MCF 10A (cell line): ENCODE measurements at regions not wholly inside any gene's neighbourhood (a gene's known extent, or its start where the extent isn't known, plus 50 kb on each side); places are given as distances from the start of the nearest gene placed in this dataset.

Source experiments
- BruUV-seq: library from RNA; stranded (reverse); fragments of 400-500 nt; replicated peaks from 2 replicates; lab custom pipeline; 2021; lab: Mats Ljungman, UMichigan
- CTCF ChIA-PET: fragments of 300-600 bp; sonication (Branson Sonifier 250); formaldehyde crosslinking; extraction: SDS; loops from one replicate; lab custom pipeline; 2021; ENCODE audit warnings: antibody characterized with exemption, inconsistent platforms; lab: Yijun Ruan, JAX
- POLR2A ChIA-PET: fragments of 300-600, 350-650 bp; sonication (Branson Sonifier 250); formaldehyde crosslinking; extraction: SDS; loops from one replicate; lab custom pipeline; 2020; ENCODE audit warnings: antibody characterized with exemption, inconsistent platforms; lab: Yijun Ruan, JAX
- DNase-seq: peaks from one replicate; pipeline ENCODE4 v3.0.0-alpha.2; 2018; ENCODE audit not compliant: unreplicated experiment
- H3K27ac Mint-ChIP-seq: one replicate; pipeline ENCODE4 v1.8.0; 2022; ENCODE audit warnings: mild to moderate bottlenecking, low read depth, mixed read lengths; ENCODE audit not compliant: unreplicated experiment
- H3K27me3 Mint-ChIP-seq: one replicate; pipeline ENCODE4 v1.8.0; 2022; ENCODE audit warnings: mixed read lengths; ENCODE audit not compliant: insufficient read depth, unreplicated experiment
- H3K36me3 Mint-ChIP-seq: one replicate; pipeline ENCODE4 v1.8.0; 2022; ENCODE audit warnings: mild to moderate bottlenecking, moderate library complexity, mixed read lengths; ENCODE audit not compliant: insufficient read depth, unreplicated experiment
- H3K4me1 Mint-ChIP-seq: one replicate; pipeline ENCODE4 v1.8.0; 2022; ENCODE audit warnings: mixed read lengths; ENCODE audit not compliant: insufficient read depth, unreplicated experiment
- H3K4me3 Mint-ChIP-seq: one replicate; pipeline ENCODE4 v1.8.0; 2022; ENCODE audit warnings: mild to moderate bottlenecking, moderate library complexity, mixed read lengths; ENCODE audit not compliant: unreplicated experiment
- H3K9me3 Mint-ChIP-seq: one replicate; pipeline ENCODE4 v1.8.0; 2022; ENCODE audit warnings: mixed read lengths; ENCODE audit not compliant: unreplicated experiment
- CTCF ChIP-seq: fragments of 200-600 bp; IDR thresholded peaks from one replicate; pipeline ENCODE4 v1.8.0; 2022; ENCODE audit warnings: antibody characterized with exemption, mild to moderate bottlenecking; ENCODE audit not compliant: unreplicated experiment
- intact Hi-C: fragments of 100-400 bp; cut with micrococcal nuclease; formaldehyde crosslinking; loops from 2 replicates; pipeline ENCODE4 v1.14.1; 2022

- no peak for TF ChIP-seq CTCF
- H3K4me1 Mint-ChIP-seq = no peaks in the 10 kb centered on the region
- H3K27me3 Mint-ChIP-seq = peaks cover 58% of the 10 kb centered on the region
- peaks cover 8% of the 10 kb centered on the region for H3K9me3 Mint-ChIP-seq
- ChIA-PET CTCF (no interaction called here), POLR2A (no interaction called here)
- H3K27ac Mint-ChIP-seq = no peak overlapping the region
- H3K36me3 Mint-ChIP-seq = peaks cover 4% of the 10 kb centered on the region
- no TSS peak for BruUV-seq
- H3K4me3 Mint-ChIP-seq = no peak overlapping the region
- no peak for DNase-seq
- intact Hi-C loops = no loop called here
Measured at GRCh38 chr15:52943746-52944145, 153.6 kb upstream of the ONECUT1 start.

DNA sequence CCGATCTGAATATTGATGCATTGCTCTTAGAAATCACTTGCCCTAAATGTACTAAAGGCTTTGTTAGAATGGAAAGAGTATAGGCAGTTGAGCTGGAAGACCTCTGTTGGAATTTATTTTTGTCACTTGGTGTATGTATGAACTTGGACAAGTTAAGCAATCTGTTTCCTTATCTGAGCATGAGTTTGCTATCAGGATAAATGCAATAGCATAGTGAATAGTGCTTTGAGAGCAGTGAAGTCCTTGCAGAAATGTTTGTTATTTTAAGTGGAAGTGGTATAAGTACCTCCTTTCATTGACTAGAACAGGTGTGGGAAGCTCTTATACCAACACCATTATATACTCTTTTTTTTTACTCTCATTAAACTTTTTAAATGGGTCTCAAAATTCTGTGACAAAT, 146.4 kb upstream of the ONECUT1 start:
- ChIA-PET CTCF (no interaction called here), POLR2A (no interaction called here)
- peaks cover 15% of the 10 kb centered on the region for H3K9me3 Mint-ChIP-seq
- peaks cover 28% of the 10 kb centered on the region for H3K27me3 Mint-ChIP-seq
- intact Hi-C loops = no loop called here
- no peak overlapping the region for H3K4me3 Mint-ChIP-seq
- no peak for DNase-seq
- H3K36me3 Mint-ChIP-seq = peaks cover 4% of the 10 kb centered on the region
- no peaks in the 10 kb centered on the region for H3K4me1 Mint-ChIP-seq
- no TSS peak for BruUV-seq
- no peak overlapping the region for H3K27ac Mint-ChIP-seq
- TF ChIP-seq CTCF = no peak

- intact Hi-C loops = no loop called here
- Mint-ChIP-seq H3K4me3 (no peak overlapping the region), H3K36me3 (no peaks in the 10 kb centered on the region), H3K9me3 (no peaks in the 10 kb centered on the region), H3K27me3 (peaks cover 54% of the 10 kb centered on the region), H3K27ac (no peak overlapping the region), H3K4me1 (no peaks in the 10 kb centered on the region)
- no peak for DNase-seq
- CTCF ChIA-PET = no interaction called here
- no peak for TF ChIP-seq CTCF
- POLR2A ChIA-PET = no interaction called here
- no TSS peak for BruUV-seq
Measured at GRCh38 chr15:52925130-52925529, 135.0 kb upstream of the ONECUT1 start.

- Mint-ChIP-seq H3K4me3 (no peak overlapping the region), H3K27me3 (peaks cover 58% of the 10 kb centered on the region), H3K27ac (no peak overlapping the region), H3K4me1 (no peaks in the 10 kb centered on the region), H3K9me3 (no peaks in the 10 kb centered on the region), H3K36me3 (no peaks in the 10 kb centered on the region)
- POLR2A ChIA-PET = no interaction called here
- intact Hi-C loops = no loop called here
- no peak for DNase-seq
- CTCF ChIA-PET = interaction anchor here (0.6 kb wide), 1 partner anchor 776 kb away, joined by 3 read pairs; no protein-coding TSS in a partner anchor
- no TSS peak for BruUV-seq
- TF ChIP-seq CTCF = no peak
Measured at GRCh38 chr15:52924630-52925029, 134.5 kb upstream of the ONECUT1 start.
